T-helper 2 cell (primary cell): ENCODE measurements at regions not wholly inside any gene's neighbourhood (a gene's known extent, or its start where the extent isn't known, plus 50 kb on each side); places are given as distances from the start of the nearest gene placed in this dataset.

Experiments
- DNase-seq, 5 experiments: peaks; one replicate each; pipeline versions ENCODE4 v3.0.0 to v3.0.0-alpha.2; 2012 to 2022

DNA sequence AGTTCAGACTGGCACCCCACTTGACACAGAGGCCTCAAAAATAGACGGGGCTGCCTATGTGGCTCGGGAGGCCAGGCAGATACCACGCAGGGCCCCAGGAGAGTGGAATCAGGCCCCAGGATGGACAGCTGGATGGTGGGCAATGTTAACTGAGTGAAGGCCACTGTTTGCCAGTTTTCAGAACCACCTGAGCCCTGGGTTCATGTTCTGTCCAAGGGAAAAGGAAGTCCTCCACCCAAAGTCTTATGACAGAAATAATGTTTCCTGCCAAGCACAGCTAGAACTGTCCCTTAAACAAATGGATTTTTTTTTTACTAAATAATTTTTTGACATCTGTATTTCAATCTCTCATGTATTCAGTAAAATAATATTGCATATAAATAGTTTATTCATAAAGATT is 228.4 kb downstream of the KLF13 start:
- DNase-seq, result no peak

DNA sequence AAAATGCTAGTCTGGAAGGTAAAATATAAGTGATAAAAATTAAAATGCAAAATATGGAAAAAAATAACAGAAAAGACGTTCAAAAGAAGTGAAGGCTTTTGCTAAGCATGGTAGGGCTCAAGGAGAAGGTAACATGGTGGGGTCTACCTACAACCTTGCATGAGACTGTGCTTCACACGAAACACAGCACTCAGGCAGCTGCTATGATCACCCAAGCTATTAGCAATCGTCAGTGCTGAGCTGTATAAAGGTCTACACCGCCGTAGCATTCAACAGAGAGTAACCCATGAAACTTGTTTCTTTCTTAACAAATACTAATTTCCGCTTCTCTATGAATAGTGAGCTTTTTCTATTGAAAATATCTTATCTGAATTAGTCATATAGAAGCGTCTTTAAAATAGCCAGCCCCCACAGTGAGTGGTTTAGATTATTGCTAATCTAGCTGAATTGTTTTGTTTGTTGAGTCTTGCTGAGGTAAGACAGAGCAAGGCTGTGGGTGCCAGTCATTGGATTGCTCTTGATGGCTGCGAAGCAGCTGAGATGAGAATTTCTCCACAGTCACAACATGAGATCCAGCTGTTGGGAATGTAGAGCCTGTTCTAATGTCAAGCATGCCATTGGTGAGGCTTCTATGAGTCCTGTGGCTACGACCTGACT is 230.0 kb downstream of the KLF13 start:
- DNase-seq, result no peak

DNA sequence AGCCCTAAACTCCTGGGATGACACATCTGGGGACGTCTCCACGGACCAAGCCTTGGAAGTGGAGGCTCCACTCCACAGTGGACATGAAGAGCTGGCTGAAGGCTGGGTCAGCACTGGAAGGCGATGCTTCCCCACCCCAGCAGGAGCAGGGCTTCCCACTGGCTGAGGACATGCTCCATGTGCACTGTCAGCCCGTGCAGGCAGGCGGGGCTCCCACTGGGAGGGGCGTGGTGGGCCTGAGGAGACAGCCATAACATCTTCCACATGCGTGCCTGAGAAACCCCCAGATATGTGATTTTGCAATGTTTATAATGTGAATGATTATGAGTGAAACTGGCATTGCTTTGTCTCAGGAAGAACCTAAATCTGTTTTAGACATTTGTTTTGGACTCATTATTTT is 231.3 kb downstream of the KLF13 start:
- DNase-seq, result no peak

DNA sequence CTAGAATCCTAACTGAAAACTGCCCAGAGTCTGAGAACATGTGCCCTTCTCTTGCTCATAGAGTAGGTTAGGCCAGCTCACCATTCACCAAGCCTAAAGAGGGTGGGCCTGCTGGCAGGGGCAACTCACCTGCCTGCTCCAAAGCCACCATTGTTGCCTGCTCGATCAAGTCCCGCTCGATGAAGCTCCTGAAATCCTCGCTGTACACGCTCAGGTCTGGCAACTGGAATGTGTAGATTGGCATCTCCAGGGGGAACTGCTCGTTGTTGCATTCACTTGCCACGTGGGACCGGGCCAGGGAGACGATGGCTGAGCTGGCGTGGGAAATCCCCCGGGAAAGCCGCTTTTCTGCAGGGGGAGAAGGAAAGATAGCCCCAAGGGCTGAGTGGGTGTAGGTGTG is 232.2 kb downstream of the KLF13 start:
- no peak for DNase-seq

DNA sequence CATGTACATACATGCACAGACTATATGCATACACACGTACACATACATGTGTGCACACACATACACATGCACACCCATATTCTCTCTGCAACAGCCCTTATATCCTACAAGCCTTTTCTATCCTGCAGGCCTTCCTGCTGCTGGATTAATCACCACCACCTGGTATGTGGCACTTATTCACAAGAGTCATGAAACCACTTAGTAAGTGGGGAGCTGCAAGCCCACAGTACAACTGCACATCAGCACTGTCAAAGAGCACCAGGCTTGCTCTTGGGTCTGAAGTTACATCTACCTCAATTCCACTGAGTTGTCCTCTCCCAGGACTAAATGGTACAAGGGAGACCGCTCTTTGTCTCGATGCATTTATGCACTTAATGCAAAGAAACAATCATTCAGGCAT is 233.2 kb downstream of the KLF13 start:
- no peak for DNase-seq

DNA sequence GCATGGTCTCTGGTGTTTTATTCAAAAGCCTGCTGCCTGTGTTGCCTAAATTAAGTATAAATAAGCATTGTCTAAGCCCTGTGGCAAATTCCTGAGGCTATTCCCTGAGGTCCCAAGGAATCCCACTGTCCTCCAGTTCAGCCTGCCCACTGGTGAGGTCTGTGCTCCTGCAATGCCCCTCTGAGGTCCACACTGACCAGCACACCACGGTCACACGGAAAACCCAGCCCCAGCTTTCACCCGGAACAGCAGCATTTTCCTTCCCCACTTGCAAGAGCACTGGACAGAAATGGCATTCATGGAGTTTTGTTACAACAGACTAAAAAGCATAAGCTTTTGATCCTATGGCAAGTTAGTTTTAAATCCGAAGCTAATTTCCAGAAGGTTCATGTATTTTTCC is 234.0 kb downstream of the KLF13 start:
- no peak for DNase-seq

DNA sequence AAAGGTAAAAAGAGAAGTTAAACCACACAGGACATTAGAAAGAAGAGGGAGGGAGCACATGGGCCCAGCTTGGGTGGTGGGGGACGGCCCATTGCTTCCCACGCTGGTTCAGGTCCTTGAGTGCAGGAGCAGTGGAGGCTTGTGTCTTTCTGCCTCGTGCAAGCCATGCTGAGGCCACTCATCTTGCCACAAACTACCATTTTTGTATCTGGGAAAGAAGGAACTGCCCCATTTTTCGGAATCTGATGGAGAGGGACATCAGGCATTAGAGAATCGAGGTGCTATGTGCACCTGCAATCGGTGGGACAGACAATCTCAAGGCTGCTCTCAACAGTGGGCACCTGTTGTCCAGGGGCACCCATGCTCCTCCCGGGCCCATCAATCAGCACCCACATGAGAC is 234.5 kb downstream of the KLF13 start:
- no peak for DNase-seq

DNA sequence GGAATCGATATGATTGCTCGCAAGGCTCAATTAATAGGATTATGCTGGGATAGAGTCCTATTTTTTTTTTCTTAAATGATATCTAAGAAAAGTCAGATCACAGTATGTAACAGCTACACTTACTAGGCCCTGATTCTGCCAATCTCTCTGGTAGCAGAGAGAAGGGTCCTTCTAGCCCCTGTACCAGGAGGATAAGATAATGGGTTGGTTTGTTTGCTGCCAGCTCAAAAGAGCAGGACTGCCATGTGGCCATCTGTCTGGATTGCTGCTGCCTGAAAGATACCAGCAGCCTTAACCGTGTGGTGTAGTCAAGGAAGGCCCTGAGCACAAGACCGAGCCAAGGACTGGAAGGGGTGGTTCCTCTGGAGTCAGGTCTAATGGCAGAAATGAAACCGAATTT is 236.4 kb downstream of the KLF13 start:
- no peak for DNase-seq

DNA sequence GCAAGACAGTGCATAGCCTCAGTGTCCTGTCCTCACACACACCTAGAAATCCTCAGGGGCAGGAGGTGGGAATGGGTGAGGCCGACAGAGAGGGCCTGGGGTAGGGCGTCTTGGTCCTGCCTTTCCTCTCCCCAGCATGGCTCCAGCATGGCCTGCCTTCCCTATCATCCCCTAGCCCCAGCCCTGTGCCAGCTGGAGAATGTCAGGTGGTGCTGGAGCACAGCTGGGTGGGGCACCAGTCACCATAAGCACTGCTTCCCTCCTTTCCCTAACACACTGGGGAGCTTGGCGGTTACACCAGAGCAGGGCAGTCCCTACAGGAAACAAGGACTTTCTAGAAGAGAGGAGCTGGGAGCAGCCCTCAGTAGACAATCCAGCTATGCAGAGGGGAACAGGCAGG is 236.8 kb downstream of the KLF13 start:
- no peak for DNase-seq

DNA sequence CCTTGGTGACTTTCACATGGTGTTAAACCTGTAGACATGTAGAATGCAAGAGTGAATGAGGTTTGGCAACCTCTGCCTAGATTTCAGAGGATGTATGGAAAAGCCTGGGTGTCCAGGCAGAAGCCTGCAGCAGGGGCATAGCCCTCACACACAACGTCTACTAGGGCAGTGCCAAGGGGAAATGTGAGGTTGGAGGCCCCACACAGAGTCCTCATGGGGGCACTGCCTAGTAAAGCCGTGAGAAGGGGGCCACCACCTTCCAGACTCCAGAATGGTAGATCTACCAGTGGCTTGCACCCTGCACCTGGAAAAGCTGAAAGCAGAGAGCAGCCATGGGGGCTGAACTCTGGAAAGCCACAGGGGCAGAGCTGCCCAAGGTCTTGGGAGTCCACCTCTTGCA is 241.2 kb downstream of the KLF13 start:
- DNase-seq, result no peak

DNA sequence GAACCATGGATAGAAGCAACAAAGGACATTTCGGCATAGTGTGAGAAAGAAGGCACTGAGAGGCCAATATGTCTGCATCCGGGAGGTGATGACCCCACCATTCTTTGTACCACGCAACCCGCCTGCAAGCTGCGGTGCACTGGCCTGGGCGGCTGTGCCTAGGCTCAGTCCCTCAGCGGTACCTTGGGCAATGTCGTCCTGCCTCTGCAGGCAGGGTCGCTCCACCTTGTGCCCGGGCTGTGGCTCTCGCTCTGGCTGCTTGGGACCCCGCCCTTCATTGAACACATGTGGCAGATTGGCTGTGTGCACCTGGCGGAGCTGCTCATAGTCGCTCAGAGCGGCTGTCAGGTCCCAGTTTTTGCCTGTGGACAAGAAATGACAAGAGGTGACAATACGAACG is 243.2 kb downstream of the KLF13 start:
- no peak for DNase-seq

DNA sequence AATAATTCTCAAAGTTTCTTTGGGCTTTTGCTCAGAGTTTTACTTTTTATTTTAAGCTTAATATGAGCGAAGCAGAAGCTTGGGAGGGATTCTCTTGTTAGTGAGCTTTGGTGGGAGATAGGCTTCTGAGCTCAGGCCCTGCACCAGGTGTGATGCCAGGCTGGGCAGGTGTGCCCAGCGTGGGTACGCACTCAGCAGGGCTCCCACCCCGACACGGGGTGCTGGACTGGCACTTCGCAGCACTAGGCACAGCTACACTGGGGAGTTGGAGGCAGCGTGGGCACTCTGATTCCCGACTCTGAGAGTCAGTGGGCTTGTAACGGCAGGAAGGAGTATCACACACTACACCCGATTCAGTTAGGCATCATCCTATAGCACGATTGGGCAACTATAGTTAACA is 244.0 kb downstream of the KLF13 start:
- no peak for DNase-seq

DNA sequence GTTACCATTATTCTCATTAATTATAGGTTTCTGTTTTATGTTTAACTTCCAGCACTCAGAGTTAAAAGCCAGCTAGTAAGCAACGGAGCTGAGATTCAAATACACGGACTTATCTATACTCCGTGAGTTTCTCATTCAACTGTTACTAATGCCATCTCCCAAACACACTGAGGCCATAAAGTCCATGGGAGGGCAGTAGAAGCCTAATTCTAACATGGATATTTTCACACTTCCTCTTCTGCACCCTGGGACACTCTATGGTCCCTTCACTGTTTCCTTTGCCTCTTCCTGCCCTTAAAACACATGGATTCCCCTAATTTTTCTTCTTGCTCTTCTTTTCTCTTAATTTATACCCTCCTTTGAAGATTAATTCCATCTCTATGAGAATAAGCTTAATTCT is 245.0 kb downstream of the KLF13 start:
- no peak for DNase-seq

DNA sequence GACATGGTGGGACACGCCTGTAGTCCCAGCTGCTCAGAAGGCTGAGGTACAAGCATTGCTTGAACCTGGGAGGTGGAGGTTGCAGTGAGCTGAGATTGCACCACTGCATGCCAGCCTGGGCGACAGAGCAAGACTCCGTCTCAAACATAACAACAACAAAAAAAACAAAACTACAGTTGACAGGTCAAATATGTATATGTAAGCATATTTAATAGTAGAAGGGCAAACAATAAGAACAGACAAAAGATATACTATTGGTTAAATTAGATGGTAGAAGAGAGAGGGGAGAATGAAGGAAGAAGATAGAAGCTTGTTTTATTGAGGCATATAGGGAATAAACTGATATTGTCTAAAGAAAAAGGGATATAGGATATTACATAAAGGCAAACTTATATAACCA is 247.1 kb downstream of the KLF13 start:
- DNase-seq, result no peak

DNA sequence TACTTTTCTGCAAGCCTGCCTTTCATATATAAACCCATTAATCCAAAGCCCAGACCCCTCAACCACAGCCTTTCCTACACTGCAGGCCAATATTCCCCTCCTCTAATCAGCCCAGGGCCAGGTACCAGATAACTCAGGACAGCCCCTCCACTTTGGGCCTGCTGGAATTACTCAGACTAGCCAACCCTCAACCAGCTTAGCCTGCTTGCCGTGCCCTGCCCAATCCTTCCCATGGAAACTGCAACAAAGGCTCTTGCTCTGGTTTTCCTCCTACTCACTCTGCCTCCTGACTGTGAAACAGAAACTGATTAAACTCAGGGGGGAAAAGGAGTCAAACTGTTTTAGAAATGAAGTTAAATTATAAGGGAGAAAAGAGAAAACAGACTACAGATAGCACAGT is 248.1 kb downstream of the KLF13 start:
- DNase-seq, result no peak

DNA sequence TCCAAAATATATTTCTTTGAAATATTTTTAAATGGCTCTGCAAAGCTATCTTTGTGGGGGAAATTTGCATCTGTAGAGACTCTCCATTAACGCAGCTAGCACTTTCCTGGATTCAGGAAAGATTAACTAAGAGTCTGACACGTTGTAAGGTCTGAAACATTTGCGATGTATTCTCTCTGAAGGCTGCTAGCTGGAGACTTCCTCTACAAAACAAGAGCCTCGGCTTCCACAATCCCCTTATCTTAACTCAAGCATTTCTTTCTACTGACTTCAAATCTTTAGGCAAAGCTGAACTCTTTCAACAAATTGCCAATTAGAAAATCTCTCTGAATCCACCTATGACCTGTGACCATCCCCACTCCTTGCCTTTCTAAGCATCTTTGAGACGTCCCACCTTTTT is 250.5 kb downstream of the KLF13 start:
- no peak for DNase-seq

DNA sequence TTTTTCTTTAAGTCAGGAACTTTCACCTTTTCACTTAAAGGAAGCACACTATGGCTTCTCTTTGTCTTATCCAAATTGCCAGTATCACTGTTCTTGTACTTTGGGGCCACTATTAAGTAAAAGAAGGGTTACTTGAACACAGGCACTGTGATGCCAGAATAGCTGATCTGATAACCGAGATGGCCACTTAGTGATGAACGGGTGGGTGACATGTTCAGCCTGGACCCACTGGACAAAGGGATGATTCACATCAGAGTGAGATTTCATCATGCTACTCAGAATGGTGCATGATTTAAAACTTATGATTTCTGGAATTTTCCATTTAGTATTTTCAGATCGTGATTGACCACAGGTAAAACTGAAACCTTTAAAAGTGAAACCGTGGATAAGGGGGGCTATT is 252.6 kb downstream of the KLF13 start:
- DNase-seq, result no peak

DNA sequence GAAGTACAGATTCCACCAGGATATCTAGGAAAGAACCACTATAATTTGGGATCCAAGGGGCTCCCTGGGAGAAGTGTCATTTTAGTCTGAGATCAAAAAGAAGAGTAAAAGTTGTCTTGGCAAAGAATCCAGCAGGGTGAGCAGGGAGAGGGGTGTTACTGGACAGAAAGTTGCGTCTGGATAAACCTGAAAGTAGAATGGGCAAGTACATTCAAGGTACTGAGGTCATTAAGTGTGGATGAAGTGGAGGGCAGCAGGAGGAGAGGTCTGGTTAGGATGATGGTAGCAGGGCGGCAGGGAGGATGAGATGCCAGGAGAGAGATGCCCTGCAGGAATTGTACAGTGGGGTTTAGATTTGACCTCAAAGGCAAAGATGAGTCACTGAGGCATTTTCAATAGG is 253.3 kb downstream of the KLF13 start:
- DNase-seq, result no peak

DNA sequence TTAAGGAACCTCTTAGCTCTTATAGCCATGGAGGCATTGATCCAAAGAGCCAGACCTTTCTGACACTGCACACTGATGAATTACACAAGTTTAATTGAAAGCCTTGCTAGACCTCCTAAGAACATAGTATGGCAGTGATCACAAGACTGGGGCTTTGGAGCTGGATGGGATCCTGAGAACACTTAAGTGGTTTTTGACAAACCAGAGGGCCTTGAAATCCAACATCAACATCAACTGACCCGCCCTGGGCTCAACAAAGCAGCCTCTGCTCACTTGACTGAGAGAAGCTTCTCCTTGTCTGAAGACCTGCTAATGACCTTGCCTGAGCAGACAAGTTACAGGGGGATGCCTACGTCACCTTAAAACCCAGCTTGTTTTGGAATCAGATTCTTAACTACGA is 257.6 kb downstream of the KLF13 start:
- no peak for DNase-seq

DNA sequence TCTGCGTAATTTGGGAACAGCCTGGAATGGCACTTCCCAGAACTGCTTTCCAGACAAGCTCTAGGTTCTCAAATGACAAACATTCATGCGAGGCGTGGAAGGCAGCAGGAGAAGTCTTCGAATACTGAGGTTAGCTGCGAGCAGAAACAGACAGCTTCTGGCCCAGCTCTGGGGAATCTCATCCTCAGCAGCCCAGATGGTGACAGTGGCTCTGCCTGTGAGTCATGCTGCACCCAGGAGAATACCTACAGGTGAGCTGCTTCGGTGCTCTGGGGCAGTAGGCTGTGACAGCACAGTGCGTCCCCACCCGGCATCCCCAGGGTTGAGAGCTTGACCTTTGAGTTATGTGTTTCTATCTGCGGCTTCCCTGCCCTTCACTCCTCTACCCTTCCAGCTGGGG is 258.6 kb downstream of the KLF13 start:
- DNase-seq, result no peak

DNA sequence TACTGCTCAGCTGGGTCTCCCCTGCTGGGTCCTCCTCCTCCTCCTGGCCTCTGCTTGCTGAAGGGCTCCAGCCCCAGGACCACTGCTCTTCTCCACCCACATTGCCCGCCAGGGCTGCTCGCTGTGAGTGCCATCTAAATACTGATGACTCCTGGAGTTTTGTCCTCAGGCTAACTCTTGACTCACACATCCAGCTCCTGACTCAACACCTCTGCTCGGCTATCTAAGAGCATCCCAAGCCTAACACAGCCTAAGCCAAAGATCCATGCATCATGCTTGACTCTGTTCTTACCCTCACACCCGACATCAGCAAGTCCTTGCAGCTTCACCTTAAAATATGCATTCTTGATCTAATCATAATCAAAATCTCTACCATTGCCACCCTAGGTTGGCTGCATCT is 260.2 kb downstream of the KLF13 start:
- DNase-seq, result no peak

DNA sequence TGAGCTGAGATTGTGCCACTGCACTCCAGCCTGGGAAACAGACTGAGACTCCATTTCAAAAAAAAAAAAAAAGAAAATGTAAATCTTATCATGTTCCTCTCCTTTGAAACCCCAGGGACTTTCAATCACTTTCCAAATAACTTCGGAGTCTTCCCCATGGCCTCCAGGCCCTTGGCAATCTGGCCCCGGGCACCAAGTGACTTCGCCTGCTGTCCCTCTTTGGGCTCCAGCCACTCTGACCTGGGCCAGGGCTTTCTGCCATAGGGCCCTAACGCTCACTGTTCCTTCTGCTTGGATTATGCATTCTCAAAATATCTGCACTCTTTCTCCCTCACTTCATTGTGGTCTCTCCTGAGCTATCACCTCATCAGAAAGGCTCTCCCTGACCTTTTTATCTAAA is 260.9 kb downstream of the KLF13 start:
- no peak for DNase-seq

DNA sequence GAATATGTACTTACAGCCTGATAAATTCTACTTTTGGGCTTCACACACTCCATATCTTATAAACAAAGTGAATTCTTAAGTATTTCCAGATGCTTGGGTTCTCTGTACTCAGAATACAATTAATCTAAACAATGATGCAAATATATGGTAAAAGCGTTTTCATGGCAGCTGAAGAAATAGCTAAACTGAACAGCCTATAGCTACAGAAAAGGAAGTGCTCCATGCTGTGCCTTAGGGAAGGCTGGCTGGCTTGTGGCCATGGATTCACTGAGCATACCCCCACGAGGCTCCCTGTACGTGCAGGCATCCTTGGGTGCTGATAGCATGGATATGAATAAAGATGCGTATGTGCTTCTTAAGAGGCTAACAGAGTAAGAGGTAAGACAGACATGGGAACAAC is 264.0 kb downstream of the KLF13 start:
- DNase-seq, result no peak

DNA sequence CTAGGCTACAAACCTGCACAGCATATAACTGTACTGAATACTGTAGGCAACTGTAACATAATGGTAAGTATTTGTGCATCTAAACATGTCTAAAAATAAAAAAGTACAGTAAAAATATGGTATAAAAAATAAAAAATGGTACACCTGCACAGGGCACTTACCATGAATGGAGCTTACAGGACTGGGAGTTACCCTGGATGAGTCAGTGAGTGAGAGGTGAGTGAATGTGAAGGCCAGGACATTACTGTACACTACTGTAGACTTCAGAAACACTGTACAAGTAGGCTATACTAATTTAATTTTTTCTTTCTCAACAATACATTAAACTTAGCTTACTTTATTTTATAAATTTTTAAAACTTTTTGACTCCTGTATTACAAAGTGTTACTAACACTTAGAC is 265.3 kb downstream of the KLF13 start:
- DNase-seq, result no peak

DNA sequence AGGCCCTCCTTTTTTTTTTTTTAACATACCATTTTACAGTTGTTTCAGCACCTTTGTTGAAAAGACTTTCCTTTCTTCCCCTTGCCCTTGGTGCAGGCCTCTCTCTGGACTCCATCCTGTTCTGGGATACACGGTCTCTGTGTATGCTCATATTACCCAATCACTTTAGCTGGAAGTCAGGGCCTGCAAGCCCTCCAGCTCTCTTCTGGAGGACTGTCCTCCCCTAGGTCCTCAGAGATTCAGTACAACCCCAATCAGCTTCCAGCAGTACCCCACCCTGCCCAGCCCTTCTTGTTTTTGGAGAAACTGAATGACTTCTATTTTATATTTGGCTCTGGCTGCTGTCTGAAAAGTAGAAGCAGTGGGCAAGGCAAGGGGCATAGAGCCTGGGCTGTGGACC is 270.8 kb downstream of the KLF13 start:
- no peak for DNase-seq

DNA sequence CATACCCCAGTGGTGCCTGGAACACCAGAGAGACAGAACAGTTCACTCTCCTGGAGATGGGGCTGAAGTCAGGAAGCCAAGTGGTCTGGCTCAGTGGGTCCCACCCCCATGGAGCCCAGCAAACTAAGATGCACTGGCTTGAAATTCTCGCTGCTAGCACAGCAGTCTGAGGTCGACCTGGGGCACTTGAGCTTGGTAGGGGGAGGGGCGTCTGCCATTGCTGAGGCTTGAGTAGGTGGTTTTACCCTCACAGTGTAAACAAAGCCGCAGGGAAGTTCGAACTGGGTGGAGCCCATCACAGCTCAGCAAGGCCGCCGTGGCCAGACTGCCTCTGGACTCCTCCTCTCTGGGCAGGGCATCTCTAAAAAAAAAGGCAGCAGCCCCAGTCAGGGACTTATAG is 272.0 kb downstream of the KLF13 start:
- DNase-seq, result no peak
